NCI-H226 (cell line): ENCODE measurements at regions not wholly inside any gene's neighbourhood (a gene's known extent, or its start where the extent isn't known, plus 50 kb on each side); places are given as distances from the start of the nearest gene placed in this dataset.
"Not testable (repeated sequence)": the region's sequence is repeated elsewhere in the genome, so short reads cannot be mapped to it uniquely, and the experiment has no call there.

Source experiments
- DNase-seq: peaks from one replicate; pipeline ENCODE4 v3.0.0-alpha.2; 2015

DNA sequence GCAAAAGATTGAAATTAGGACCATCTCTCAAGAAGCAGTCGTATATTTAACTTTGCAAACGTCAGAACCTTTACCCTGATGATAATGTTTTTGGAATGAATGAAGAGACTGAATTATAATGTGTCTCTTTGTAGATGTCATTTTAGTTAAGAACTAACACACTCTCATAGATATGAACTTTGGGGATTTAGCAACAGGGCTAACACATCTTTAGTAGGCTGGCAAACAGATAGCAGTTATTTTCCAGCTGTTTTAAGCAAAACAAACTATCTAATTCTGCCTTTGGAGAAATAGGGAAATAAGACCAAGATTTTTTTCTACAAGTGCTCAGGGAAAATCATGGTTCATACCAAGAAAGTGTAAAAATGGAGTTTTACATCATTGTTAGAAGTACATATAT is 469.7 kb downstream of the SPATA31D1 start:
- DNase-seq, result no peak

- DNase-seq, result no peak
Observed at GRCh38 chr9:82466616-82467260, 478.2 kb downstream of the SPATA31D1 start.

DNA sequence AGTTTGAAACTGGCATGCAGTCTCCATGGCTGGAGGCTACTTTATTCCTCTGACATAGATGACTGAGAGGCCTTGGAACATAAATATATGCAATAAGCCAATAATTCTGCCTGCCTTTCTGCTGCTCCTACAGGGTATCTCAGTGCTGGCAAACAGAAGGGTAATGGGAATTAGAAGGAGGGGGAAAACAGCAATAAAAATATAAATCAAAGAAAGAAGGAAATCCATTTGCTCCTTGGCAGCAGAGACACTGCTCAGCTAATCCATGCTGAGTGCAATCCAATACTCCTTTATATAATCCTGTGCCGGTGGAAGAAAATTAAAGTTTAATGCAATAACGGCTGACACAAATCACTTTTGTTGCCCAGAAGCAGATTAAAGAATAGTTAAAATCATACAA is 478.9 kb downstream of the SPATA31D1 start:
- no peak for DNase-seq

GRCh38 chr9:82474235-82474634 is 485.7 kb downstream of the SPATA31D1 start:
- no peak for DNase-seq

GRCh38 chr9:82475584-82476301 is 487.2 kb downstream of the SPATA31D1 start:
- no peak for DNase-seq

GRCh38 chr9:82480921-82481320 is 492.3 kb downstream of the SPATA31D1 start:
- no peak for DNase-seq

- no peak for DNase-seq
Observed at GRCh38 chr9:82487935-82488312, 499.4 kb downstream of the SPATA31D1 start.

DNA sequence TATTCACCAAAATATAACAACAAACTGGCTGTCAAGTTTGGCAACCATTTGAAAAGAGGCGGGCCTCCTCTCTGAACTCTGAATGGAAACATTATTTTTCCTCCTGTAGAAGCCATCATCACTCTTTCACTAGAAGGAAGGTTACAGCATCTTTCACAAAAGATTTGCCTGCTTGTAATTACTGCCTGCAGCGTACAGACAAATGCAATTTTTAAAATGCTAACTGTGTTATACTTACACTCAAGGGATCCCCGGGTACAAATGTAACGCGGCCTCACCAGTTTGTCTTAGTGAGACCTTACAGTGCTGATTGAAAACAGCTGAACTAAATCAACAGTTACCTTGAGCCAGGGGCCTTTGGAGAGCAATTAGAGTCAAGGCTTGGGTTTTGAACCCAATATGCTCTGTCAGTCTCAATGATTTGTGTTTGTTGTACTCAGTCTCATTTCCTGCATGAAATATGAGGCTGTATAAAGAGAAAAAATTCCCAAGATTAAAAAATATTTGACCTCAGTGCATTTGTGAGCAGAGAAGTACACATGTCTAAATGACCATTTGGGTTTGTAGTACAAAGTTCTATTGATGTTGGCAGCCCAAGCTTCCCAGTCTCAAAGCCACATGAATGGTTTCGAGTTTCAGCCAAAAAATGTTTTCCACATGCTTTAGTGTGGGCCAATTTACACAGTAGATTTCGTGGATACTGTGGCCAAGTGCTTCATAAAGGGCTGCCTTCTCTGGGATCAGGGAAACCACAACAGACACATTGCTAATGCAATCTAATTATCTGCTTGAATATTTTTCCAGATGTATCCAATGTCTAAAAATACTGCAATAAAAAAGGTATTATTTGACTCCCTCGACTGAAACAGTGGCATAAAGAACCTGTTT is 500.0 kb downstream of the SPATA31D1 start:
- peak; percentile 29 for DNase-seq

DNA sequence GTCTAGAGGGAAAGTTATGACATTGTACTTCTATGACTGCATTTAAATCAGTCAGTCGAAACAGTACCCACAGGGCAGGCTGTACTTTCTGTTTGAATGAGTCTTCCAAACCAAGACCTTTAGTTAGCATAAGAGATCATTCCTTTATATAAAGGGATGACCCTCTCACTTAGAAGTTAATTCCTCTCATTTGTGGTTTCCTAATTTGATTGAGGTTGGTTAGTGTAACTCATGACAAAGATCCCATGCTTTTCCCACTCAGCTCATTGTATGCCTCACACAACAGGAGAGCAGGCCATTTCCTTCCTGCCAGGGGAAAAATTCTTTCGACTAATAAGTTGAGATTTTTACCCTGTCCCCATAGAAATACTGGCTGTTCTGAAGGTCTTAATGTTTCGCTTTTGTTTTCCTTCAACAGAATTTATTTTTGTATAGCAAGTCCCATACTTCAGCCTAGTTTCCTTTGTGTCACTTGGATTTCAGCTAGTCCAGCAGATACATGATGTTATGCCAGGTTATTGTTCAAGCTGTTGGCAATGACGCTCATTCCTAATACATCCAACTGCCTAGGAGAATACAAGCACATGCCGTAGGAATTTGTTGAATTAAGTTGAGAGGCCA is 500.7 kb downstream of the SPATA31D1 start:
- no peak for DNase-seq

DNA sequence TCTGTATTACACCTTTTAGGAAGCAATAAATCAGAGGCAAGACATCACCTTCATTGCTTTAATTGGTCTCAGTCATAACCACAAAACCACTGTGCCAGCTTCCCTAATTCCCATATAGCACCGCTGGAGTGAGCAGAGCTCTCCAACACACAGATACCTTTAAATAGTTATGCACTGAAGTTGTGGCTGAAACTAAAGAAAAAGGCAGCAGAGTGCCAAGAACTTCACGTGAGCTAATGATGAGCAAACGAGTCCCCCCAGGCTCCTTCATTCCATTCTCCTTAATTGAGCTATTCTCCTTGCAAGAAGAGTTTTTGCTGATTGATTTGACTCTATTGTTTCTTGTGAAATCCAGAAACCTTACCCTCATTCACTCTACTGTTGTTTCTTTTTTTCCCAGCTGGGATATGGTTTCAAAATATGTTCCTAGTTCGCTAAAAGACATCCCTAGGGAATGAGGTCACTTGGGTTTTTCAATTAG is 501.5 kb downstream of the SPATA31D1 start:
- DNase-seq, result peak; percentile 81

- not testable (repeated sequence) for DNase-seq
Observed at GRCh38 chr9:82490821-82491220, 502.2 kb downstream of the SPATA31D1 start.

DNA sequence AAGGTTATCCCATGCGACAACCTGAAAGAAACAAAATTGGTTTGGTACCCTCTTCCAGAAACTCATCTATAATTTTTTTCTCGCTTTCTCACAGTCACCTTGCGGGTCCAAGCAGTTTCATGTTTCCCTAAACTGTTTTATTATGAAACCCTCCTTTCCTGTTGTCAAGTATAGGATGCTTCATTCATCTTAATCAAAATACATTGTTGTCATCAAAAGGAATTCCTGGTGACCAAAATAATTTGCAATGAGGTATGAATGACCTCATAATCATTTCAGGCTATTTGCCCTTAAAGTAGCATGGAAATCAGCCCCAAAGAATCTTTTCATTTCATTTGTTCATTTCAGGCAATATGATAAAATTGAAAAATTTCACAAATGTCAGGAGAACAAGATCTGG is 503.0 kb downstream of the SPATA31D1 start:
- no peak for DNase-seq

GRCh38 chr9:82492274-82492673 is 503.7 kb downstream of the SPATA31D1 start:
- no peak for DNase-seq

DNA sequence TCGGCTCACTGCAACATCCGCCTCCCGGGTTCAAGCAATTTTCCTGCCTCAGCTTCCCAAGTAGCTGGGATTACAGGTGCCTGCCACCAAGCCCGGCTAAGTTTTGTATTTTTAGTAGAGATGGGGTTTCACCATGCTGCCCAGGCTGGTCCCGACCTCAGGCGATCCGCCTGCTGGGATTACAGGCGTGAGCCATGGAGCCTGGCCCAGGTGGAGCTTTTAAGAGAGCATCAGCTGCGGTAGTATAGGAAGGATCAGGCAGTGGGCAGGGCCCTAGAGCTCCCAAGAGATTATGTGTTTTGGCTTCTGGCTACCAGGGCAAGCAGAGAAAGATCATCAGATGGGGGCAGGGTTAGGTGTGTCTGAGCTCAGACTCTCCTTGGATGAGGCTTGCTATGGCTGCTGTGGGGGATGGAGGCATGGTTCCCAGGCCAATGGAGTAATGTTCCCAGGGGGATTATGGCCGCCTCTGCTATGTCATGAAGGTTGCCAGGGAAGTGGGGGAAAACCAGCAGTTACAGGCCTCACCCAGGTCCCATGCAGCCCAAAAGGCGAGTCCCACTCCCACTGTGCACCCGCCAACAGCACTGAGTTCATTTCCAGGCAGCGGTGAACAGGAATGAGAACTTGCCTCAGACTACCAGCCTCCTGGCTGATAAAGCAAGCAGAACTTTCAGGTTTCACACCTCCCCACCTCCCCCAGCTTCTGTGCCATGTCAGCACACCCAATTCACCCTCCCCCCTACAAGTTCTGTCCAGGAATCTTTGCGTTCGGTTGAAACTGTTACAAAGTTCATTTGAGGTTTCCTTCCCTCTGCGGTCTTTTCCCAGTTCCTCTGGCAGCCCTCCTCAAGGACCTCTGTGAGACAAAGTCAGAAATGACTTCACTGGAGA is 507.6 kb downstream of the SPATA31D1 start:
- DNase-seq, result no peak

DNA sequence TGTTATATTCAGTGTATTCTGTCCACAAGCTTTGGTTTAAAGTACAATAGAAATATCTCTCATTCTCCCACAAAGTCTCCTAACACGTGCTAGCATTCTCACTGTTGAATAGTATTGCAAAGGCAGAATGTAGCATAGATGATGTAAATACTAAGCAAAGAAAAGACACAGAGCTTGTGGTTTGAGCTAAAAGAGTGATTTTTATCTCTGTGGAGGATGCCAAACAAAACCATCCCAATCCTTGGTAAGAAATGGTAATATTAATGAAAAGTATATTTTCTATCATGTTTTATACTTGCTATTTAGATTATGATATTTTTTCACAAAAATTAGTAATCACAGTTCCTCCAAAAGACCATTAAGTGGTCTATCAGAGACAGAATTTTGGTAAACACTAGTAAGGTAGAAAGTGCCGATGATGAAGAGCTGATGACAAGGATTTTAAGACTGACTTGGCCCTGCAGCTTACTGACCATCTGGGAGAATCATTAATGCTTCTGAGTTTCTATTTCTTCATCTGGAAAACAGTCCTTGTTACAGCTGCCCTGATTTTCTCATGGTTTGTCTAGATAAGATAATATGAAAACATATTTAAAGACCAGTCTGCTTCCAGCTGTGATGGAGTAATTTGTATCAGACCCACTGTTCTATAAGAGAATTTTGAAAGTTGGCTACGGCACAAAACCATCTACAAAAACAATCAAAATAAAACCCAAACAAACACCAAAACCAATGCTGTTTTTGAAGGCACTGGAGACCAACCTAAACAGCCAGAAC is 510.2 kb downstream of the SPATA31D1 start:
- DNase-seq, result no peak

DNA sequence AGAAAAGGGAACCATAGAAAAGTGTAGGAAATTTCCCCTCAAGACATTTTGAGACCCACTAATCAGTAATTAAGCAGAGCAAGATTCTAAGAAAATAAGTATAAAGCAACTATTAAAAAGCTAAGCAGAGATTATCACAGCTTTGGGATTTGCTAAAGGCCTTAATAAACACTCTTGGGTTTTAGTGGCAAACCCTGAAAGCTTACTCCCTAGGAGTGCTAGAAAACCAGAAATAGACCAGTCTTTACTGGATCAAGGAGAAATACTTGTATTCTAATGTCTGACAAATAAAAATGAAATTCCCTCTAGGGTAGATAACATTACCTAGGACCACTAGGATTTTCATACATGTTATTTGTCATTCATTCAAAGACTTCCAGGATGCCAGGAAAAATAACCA is 510.8 kb downstream of the SPATA31D1 start:
- DNase-seq, result no peak

GRCh38 chr9:82504620-82505019 is 516.0 kb downstream of the SPATA31D1 start:
- no peak for DNase-seq

- DNase-seq, result no peak
Observed at GRCh38 chr9:82511626-82512025, 523.1 kb downstream of the SPATA31D1 start.

GRCh38 chr9:82512728-82513127 is 524.2 kb downstream of the SPATA31D1 start:
- no peak for DNase-seq

- peak; percentile 97 for DNase-seq
Observed at GRCh38 chr9:82513242-82513751, 524.7 kb downstream of the SPATA31D1 start.
